ENCODE measurements at regions not wholly inside any gene's neighbourhood (a gene's known extent, or its start where the extent isn't known, plus 50 kb on each side); places are given as distances from the start of the nearest gene placed in this dataset.

GRCh38 chr12:34349673-34349961, 327.3 kb downstream of the ALG10 start:
- TF ChIP-seq CTCF (IDR thresholded peaks at IDR 0.05; ENCODE audit: insufficient read depth, low read length, poor library complexity, severe bottlenecking) = no peak
- no peak for TF ChIP-seq EZH2phosphoT487 (conservative IDR thresholded peaks at IDR 0.05; ENCODE audit: low read length)
